GM23338 (cell line): ENCODE measurements at regions not wholly inside any gene's neighbourhood (a gene's known extent, or its start where the extent isn't known, plus 50 kb on each side); places are given as distances from the start of the nearest gene placed in this dataset.

ENCODE experiments used
- ATAC-seq: fragments of 200-7000 bp; cut with Tn5 transposase; 3 replicates; pipeline ENCODE4 v1.9.1; 2020
- DNase-seq: peaks from one replicate; pipeline ENCODE4 v3.0.0-alpha.2; 2015; ENCODE audit warnings: low spot score
- H2AFZ ChIP-seq: fragments of 200-600 bp; sonication (generic); 2 replicates; pipeline ENCODE4 v1.8.0; 2016; ENCODE audit warnings: antibody characterized with exemption, mild to moderate bottlenecking, moderate library complexity
- H3F3A ChIP-seq: fragments of 200-600 bp; sonication (generic); replicated peaks from 2 replicates; pipeline ENCODE4 v1.8.0; 2017; ENCODE audit warnings: antibody characterized with exemption, mixed run types, low read depth
- H3K27ac ChIP-seq: fragments of 200-600 bp; sonication (generic); 2 replicates; pipeline ENCODE4 v1.6.1; 2016; ENCODE audit warnings: low read depth
- H3K27me3 ChIP-seq: fragments of 200-600 bp; sonication (generic); 2 replicates; pipeline ENCODE4 v1.8.0; 2016; ENCODE audit warnings: mild to moderate bottlenecking, mixed run types, moderate library complexity; ENCODE audit not compliant: insufficient read depth
- H3K36me3 ChIP-seq: fragments of 200-600 bp; sonication (generic); 2 replicates; pipeline ENCODE4 v1.8.0; 2016; ENCODE audit warnings: mild to moderate bottlenecking; ENCODE audit not compliant: insufficient read depth
- H3K4me1 ChIP-seq: fragments of 200-600 bp; sonication (generic); 2 replicates; pipeline ENCODE4 v1.8.0; 2016; ENCODE audit warnings: mild to moderate bottlenecking, moderate library complexity; ENCODE audit not compliant: insufficient read depth
- H3K4me2 ChIP-seq: fragments of 200-600 bp; sonication (generic); 2 replicates; pipeline ENCODE4 v1.7.1; 2017; ENCODE audit warnings: mixed run types
- H3K4me3 ChIP-seq: fragments of 200-600 bp; sonication (generic); 2 replicates; pipeline ENCODE4 v1.6.1; 2016; ENCODE audit warnings: mixed run types
- H3K79me2 ChIP-seq: fragments of 200-600 bp; sonication (generic); replicated peaks from 2 replicates; pipeline ENCODE4 v1.8.0; 2017; ENCODE audit warnings: mild to moderate bottlenecking; ENCODE audit not compliant: insufficient read depth
- H3K9me2 ChIP-seq: fragments of 200-600 bp; sonication (generic); 2 replicates; pipeline ENCODE4 v1.8.0; 2017; ENCODE audit not compliant: insufficient read depth
- H4K20me1 ChIP-seq: fragments of 200-600 bp; sonication (generic); replicated peaks from 2 replicates; pipeline ENCODE4 v1.8.0; 2017; ENCODE audit warnings: mild to moderate bottlenecking; ENCODE audit not compliant: insufficient read depth
- H3K27ac Mint-ChIP-seq: 2 replicates; pipeline ENCODE4 v1.8.0; 2020; ENCODE audit warnings: inconsistent platforms, mild to moderate bottlenecking, moderate library complexity, mixed read lengths
- H3K27me3 Mint-ChIP-seq: 3 replicates; pipeline ENCODE4 v1.8.0; 2022; ENCODE audit warnings: low read depth, mild to moderate bottlenecking, moderate library complexity, mixed read lengths, inconsistent platforms; ENCODE audit not compliant: insufficient read depth, poor library complexity
- H3K36me3 Mint-ChIP-seq: 3 replicates; pipeline ENCODE4 v1.8.0; 2021; ENCODE audit warnings: low read depth, mild to moderate bottlenecking, inconsistent platforms, moderate library complexity, mixed read lengths
- H3K4me1 Mint-ChIP-seq: 3 replicates; pipeline ENCODE4 v1.8.0; 2020; ENCODE audit warnings: mild to moderate bottlenecking, inconsistent platforms, mixed read lengths
- H3K4me3 Mint-ChIP-seq: 3 replicates; pipeline ENCODE4 v1.8.0; 2021; ENCODE audit warnings: moderate library complexity, mild to moderate bottlenecking, inconsistent platforms, mixed read lengths
- H3K9me3 Mint-ChIP-seq: 3 replicates; pipeline ENCODE4 v1.8.0; 2020; ENCODE audit warnings: moderate library complexity, mild to moderate bottlenecking, inconsistent platforms, mixed read lengths
- CREB1 ChIP-seq: fragments of 250-450 bp; sonication (Bioruptor Pico); IDR thresholded peaks from 2 replicates; pipeline ENCODE4 v1.5.0; 2020; ENCODE audit warnings: low read depth, mild to moderate bottlenecking, moderate library complexity
- EZH2phosphoT487 ChIP-seq: fragments of 200-600 bp; sonication (generic); IDR thresholded peaks from one replicate; pipeline ENCODE4 v1.8.1; 2018; ENCODE audit warnings: antibody characterized with exemption; ENCODE audit not compliant: unreplicated experiment
- JUNB ChIP-seq: IDR thresholded peaks from one replicate; pipeline ENCODE4 v1.6.1; 2016; ENCODE audit warnings: antibody characterized with exemption; ENCODE audit not compliant: unreplicated experiment
- NANOG ChIP-seq: IDR thresholded peaks from 2 replicates; pipeline ENCODE4 v1.6.1; 2016; ENCODE audit warnings: antibody characterized with exemption, borderline replicate concordance
- POLR2AphosphoS5 ChIP-seq: IDR thresholded peaks from 2 replicates; pipeline ENCODE4 v1.6.1; 2016; ENCODE audit warnings: antibody characterized with exemption, low read depth
- STAT1 ChIP-seq: IDR thresholded peaks from one replicate; pipeline ENCODE4 v1.6.1; 2016; ENCODE audit warnings: antibody characterized with exemption; ENCODE audit not compliant: unreplicated experiment
- ZNF114 ChIP-seq: fragments of 250-450 bp; sonication (Bioruptor Pico); IDR thresholded peaks from 2 replicates; pipeline ENCODE4 v1.5.0; 2020; ENCODE audit warnings: mild to moderate bottlenecking, moderate library complexity
- ZNF331 ChIP-seq: fragments of 250-450 bp; sonication (Bioruptor Pico); IDR thresholded peaks from 2 replicates; pipeline ENCODE4 v1.5.0; 2020; ENCODE audit warnings: low read depth, mild to moderate bottlenecking, moderate library complexity
- TF ChIP-seq, protein P1 (sequence below): fragments of 250-450 bp; sonication (Bioruptor Pico); IDR thresholded peaks from 2 replicates; pipeline ENCODE4 v1.5.0; 2020; ENCODE audit warnings: mild to moderate bottlenecking, moderate library complexity
- TF ChIP-seq, protein P2 (sequence below), 2 experiments: fragments of 200-600 bp in 1 of 2; sonication (generic) in 1 of 2; conservative IDR thresholded peaks; 2 replicates each; pipeline versions ENCODE4 v1.5.1 to v1.6.1; 2016 to 2017; ENCODE audit warnings: antibody characterized with exemption in 2 of 2, low read depth in 2 of 2, mild to moderate bottlenecking in 2 of 2, moderate library complexity in 1 of 2
- TF ChIP-seq, protein P3 (sequence below): IDR thresholded peaks from 2 replicates; pipeline ENCODE4 v1.6.1; 2016; ENCODE audit warnings: antibody characterized with exemption
- TF ChIP-seq, protein P4 (sequence below): IDR thresholded peaks from one replicate; pipeline ENCODE4 v1.6.1; 2018; ENCODE audit warnings: antibody characterized with exemption; ENCODE audit not compliant: unreplicated experiment

DNA sequence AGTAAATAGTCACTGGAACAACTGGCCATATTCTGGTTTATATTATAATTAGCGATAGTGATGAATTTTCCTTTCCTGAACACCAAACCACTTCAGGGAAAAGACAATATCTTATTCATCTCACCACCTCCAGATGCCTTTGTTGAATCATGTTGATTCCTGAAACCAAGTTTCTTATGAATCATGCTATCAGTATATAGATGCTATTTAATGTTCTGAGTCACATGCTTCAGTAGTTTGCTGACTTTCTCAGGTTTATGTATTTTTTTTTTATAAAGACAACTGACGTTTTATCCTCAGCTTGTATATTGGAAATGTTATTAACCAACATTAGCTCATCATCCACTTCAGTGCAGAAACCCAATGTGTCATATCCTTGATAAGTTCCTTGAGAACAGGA, 710.2 kb upstream of the POU3F2 start:
- Histone ChIP-seq H3K4me1 (no peaks in the 10 kb centered on the region), H3K79me2 (no peaks in the 10 kb centered on the region), H3K36me3 (no peaks in the 10 kb centered on the region), H3K4me3 (no peak overlapping the region), H3K9me2 (no peaks in the 10 kb centered on the region; the same call in 1 of the 2 replicates), H4K20me1 (no peaks in the 10 kb centered on the region), H3K27me3 (no peaks in the 10 kb centered on the region), H3K27ac (no peak overlapping the region), H3F3A (no peaks in the 10 kb centered on the region), H2AFZ (no peak overlapping the region), H3K4me2 (no peak overlapping the region)
- DNase-seq, result no peak
- peaks cover 3% of the 10 kb centered on the region for H3K27me3 Mint-ChIP-seq
- H3K27ac Mint-ChIP-seq, result no peak overlapping the region
- H3K9me3 Mint-ChIP-seq, result no peaks in the 10 kb centered on the region
- H3K4me3 Mint-ChIP-seq, result no peak overlapping the region
- H3K36me3 Mint-ChIP-seq, result no peaks in the 10 kb centered on the region
- H3K4me1 Mint-ChIP-seq, result peaks cover 5% of the 10 kb centered on the region; the same call in 1 of the 3 replicates
- TF ChIP-seq STAT1 (no peak), EZH2phosphoT487 (no peak), ZNF114 (CRISPR knock-in tag) (no peak), ZNF331 (CRISPR knock-in tag) (no peak), POLR2AphosphoS5 (no peak), NANOG (no peak), JUNB (no peak), CREB1 (no peak)
- TF ChIP-seq, protein P1, sequence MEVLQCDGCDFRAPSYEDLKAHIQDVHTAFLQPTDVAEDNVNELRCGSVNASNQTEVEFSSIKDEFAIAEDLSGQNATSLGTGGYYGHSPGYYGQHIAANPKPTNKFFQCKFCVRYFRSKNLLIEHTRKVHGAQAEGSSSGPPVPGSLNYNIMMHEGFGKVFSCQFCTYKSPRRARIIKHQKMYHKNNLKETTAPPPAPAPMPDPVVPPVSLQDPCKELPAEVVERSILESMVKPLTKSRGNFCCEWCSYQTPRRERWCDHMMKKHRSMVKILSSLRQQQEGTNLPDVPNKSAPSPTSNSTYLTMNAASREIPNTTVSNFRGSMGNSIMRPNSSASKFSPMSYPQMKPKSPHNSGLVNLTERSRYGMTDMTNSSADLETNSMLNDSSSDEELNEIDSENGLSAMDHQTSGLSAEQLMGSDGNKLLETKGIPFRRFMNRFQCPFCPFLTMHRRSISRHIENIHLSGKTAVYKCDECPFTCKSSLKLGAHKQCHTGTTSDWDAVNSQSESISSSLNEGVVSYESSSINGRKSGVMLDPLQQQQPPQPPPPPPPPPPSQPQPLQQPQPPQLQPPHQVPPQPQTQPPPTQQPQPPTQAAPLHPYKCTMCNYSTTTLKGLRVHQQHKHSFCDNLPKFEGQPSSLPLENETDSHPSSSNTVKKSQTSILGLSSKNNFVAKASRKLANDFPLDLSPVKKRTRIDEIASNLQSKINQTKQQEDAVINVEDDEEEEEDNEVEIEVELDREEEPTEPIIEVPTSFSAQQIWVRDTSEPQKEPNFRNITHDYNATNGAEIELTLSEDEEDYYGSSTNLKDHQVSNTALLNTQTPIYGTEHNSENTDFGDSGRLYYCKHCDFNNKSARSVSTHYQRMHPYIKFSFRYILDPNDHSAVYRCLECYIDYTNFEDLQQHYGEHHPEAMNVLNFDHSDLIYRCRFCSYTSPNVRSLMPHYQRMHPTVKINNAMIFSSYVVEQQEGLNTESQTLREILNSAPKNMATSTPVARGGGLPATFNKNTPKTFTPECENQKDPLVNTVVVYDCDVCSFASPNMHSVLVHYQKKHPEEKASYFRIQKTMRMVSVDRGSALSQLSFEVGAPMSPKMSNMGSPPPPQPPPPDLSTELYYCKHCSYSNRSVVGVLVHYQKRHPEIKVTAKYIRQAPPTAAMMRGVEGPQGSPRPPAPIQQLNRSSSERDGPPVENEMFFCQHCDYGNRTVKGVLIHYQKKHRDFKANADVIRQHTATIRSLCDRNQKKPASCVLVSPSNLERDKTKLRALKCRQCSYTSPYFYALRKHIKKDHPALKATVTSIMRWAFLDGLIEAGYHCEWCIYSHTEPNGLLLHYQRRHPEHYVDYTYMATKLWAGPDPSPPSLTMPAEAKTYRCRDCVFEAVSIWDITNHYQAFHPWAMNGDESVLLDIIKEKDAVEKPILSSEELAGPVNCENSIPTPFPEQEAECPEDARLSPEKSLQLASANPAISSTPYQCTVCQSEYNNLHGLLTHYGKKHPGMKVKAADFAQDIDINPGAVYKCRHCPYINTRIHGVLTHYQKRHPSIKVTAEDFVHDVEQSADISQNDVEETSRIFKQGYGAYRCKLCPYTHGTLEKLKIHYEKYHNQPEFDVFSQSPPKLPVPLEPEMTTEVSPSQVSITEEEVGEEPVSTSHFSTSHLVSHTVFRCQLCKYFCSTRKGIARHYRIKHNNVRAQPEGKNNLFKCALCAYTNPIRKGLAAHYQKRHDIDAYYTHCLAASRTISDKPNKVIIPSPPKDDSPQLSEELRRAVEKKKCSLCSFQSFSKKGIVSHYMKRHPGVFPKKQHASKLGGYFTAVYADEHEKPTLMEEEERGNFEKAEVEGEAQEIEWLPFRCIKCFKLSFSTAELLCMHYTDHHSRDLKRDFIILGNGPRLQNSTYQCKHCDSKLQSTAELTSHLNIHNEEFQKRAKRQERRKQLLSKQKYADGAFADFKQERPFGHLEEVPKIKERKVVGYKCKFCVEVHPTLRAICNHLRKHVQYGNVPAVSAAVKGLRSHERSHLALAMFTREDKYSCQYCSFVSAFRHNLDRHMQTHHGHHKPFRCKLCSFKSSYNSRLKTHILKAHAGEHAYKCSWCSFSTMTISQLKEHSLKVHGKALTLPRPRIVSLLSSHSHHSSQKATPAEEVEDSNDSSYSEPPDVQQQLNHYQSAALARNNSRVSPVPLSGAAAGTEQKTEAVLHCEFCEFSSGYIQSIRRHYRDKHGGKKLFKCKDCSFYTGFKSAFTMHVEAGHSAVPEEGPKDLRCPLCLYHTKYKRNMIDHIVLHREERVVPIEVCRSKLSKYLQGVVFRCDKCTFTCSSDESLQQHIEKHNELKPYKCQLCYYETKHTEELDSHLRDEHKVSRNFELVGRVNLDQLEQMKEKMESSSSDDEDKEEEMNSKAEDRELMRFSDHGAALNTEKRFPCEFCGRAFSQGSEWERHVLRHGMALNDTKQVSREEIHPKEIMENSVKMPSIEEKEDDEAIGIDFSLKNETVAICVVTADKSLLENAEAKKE (CRISPR knock-in tag), result no peak
- TF ChIP-seq, protein P2, sequence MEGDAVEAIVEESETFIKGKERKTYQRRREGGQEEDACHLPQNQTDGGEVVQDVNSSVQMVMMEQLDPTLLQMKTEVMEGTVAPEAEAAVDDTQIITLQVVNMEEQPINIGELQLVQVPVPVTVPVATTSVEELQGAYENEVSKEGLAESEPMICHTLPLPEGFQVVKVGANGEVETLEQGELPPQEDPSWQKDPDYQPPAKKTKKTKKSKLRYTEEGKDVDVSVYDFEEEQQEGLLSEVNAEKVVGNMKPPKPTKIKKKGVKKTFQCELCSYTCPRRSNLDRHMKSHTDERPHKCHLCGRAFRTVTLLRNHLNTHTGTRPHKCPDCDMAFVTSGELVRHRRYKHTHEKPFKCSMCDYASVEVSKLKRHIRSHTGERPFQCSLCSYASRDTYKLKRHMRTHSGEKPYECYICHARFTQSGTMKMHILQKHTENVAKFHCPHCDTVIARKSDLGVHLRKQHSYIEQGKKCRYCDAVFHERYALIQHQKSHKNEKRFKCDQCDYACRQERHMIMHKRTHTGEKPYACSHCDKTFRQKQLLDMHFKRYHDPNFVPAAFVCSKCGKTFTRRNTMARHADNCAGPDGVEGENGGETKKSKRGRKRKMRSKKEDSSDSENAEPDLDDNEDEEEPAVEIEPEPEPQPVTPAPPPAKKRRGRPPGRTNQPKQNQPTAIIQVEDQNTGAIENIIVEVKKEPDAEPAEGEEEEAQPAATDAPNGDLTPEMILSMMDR (conservative IDR thresholded peaks at IDR 0.05; ENCODE audit: low read depth in 2 of 2), result no peak
- TF ChIP-seq, protein P3, sequence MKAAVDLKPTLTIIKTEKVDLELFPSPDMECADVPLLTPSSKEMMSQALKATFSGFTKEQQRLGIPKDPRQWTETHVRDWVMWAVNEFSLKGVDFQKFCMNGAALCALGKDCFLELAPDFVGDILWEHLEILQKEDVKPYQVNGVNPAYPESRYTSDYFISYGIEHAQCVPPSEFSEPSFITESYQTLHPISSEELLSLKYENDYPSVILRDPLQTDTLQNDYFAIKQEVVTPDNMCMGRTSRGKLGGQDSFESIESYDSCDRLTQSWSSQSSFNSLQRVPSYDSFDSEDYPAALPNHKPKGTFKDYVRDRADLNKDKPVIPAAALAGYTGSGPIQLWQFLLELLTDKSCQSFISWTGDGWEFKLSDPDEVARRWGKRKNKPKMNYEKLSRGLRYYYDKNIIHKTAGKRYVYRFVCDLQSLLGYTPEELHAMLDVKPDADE, result no peak
- TF ChIP-seq, protein P4, sequence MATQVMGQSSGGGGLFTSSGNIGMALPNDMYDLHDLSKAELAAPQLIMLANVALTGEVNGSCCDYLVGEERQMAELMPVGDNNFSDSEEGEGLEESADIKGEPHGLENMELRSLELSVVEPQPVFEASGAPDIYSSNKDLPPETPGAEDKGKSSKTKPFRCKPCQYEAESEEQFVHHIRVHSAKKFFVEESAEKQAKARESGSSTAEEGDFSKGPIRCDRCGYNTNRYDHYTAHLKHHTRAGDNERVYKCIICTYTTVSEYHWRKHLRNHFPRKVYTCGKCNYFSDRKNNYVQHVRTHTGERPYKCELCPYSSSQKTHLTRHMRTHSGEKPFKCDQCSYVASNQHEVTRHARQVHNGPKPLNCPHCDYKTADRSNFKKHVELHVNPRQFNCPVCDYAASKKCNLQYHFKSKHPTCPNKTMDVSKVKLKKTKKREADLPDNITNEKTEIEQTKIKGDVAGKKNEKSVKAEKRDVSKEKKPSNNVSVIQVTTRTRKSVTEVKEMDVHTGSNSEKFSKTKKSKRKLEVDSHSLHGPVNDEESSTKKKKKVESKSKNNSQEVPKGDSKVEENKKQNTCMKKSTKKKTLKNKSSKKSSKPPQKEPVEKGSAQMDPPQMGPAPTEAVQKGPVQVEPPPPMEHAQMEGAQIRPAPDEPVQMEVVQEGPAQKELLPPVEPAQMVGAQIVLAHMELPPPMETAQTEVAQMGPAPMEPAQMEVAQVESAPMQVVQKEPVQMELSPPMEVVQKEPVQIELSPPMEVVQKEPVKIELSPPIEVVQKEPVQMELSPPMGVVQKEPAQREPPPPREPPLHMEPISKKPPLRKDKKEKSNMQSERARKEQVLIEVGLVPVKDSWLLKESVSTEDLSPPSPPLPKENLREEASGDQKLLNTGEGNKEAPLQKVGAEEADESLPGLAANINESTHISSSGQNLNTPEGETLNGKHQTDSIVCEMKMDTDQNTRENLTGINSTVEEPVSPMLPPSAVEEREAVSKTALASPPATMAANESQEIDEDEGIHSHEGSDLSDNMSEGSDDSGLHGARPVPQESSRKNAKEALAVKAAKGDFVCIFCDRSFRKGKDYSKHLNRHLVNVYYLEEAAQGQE, result no peak
- no peak for ATAC-seq
